SK-N-SH (cell line): ENCODE measurements at regions not wholly inside any gene's neighbourhood (a gene's known extent, or its start where the extent isn't known, plus 50 kb on each side); places are given as distances from the start of the nearest gene placed in this dataset.

ENCODE experiments used
- CTCF ChIA-PET: fragments of 300-600, 350-600 bp; formaldehyde crosslinking; extraction: SDS; loops from one replicate; lab custom pipeline; 2021; lab: Yijun Ruan, JAX
- POLR2A ChIA-PET: fragments of 350-600 bp; sonication (Branson Sonifier 250); formaldehyde crosslinking; extraction: SDS; loops from one replicate; lab custom pipeline; 2020; ENCODE audit warnings: antibody characterized with exemption, inconsistent platforms; lab: Yijun Ruan, JAX
- DNase-seq: peaks from one replicate; pipeline ENCODE4 v3.0.0; 2012
- H2AFZ ChIP-seq: fragments of 200-600 bp; sonication (generic); 2 replicates; pipeline ENCODE4 v1.8.1; 2016; ENCODE audit warnings: antibody characterized with exemption, mild to moderate bottlenecking, low read depth
- H3F3A ChIP-seq: fragments of 200-600 bp; sonication (generic); replicated peaks from 2 replicates; pipeline ENCODE3; 2016; ENCODE audit warnings: antibody characterized with exemption, mild to moderate bottlenecking; ENCODE audit not compliant: insufficient read depth
- H3K27ac ChIP-seq, 2 experiments: fragments of 200-500 bp in 1 of 2; fragments of 200-600 bp in 1 of 2; sonication (Bioruptor generic) in 1 of 2; sonication (generic), shearing (Covaris generic) in 1 of 2; 2 replicates each; pipeline versions ENCODE4 v1.5.1 to v1.6.1; 2014 to 2016; ENCODE audit warnings: low read depth in 2 of 2, inconsistent platforms in 1 of 2, low read length in 1 of 2, mild to moderate bottlenecking in 1 of 2, mixed read lengths in 1 of 2
- H3K27me3 ChIP-seq: fragments of 200-600 bp; sonication (generic), shearing (Covaris generic); 2 replicates; pipeline ENCODE4 v1.6.1; 2016; ENCODE audit warnings: mixed run types; ENCODE audit not compliant: insufficient read depth
- H3K36me3 ChIP-seq, 2 experiments: fragments of 200-500 bp in 1 of 2; fragments of 200-600 bp in 1 of 2; sonication (Bioruptor generic) in 1 of 2; sonication (generic) in 1 of 2; replicated peaks in 1 of 2; 2 replicates each; pipeline versions ENCODE3 to v1.5.1; 2014 to 2016; ENCODE audit warnings: low read length in 1 of 2, mild to moderate bottlenecking in 1 of 2; ENCODE audit not compliant: insufficient read depth in 2 of 2, control insufficient read depth in 1 of 2
- H3K4me1 ChIP-seq, 2 experiments: fragments of 200-500 bp in 1 of 2; fragments of 200-600 bp in 1 of 2; sonication (Bioruptor generic) in 1 of 2; sonication (generic), shearing (Covaris generic) in 1 of 2; 2 replicates each; pipeline versions ENCODE4 v1.5.1 to v1.6.1; 2014 to 2016; ENCODE audit warnings: low read depth in 1 of 2, low read length in 1 of 2, mixed run types in 1 of 2; ENCODE audit not compliant: insufficient read depth in 2 of 2, control insufficient read depth in 1 of 2
- H3K4me2 ChIP-seq: fragments of 200-600 bp; sonication (generic), shearing (Covaris generic); 2 replicates; pipeline ENCODE4 v1.6.1; 2017; ENCODE audit warnings: mixed run types
- H3K4me3 ChIP-seq, 2 experiments: fragments of 200-500 bp in 1 of 2; fragments of 200-600 bp in 1 of 2; sonication (Bioruptor generic) in 1 of 2; sonication (generic), shearing (Covaris generic) in 1 of 2; 2 replicates each; pipeline versions ENCODE4 v1.5.1 to v1.8.1; 2014 to 2016; ENCODE audit warnings: low read depth in 2 of 2, inconsistent platforms in 1 of 2, low read length in 1 of 2, mild to moderate bottlenecking in 1 of 2, mixed read lengths in 1 of 2, moderate library complexity in 1 of 2
- H3K79me2 ChIP-seq: fragments of 200-600 bp; sonication (generic); 2 replicates; pipeline ENCODE4 v1.8.1; 2017; ENCODE audit warnings: mild to moderate bottlenecking; ENCODE audit not compliant: insufficient read depth
- H3K9ac ChIP-seq: fragments of 200-600 bp; sonication (generic); 2 replicates; pipeline ENCODE4 v1.6.1; 2017; ENCODE audit warnings: mixed run types
- H3K9me2 ChIP-seq: fragments of 200-600 bp; sonication (generic); 2 replicates; pipeline ENCODE4 v1.6.1; 2017; ENCODE audit warnings: mixed run types
- H3K9me3 ChIP-seq: fragments of 200-600 bp; sonication (generic); 2 replicates; pipeline ENCODE4 v1.6.1; 2017; ENCODE audit warnings: mixed run types, mild to moderate bottlenecking, moderate library complexity
- H4K20me1 ChIP-seq: fragments of 200-600 bp; sonication (generic); 2 replicates; pipeline ENCODE4 v1.6.1; 2017; ENCODE audit warnings: mild to moderate bottlenecking, mixed run types; ENCODE audit not compliant: insufficient read depth
- EP300 ChIP-seq, 2 experiments: IDR thresholded peaks; 2 replicates each; pipeline versions ENCODE4 v1.4.0 to v1.6.1; 2012; ENCODE audit warnings: borderline replicate concordance in 1 of 2, low read depth in 1 of 2, low read length in 1 of 2
- EZH2phosphoT487 ChIP-seq: fragments of 200-600 bp; sonication (generic); IDR thresholded peaks from 2 replicates; pipeline ENCODE4 v1.6.1; 2017; ENCODE audit warnings: low read depth, mixed run types, mild to moderate bottlenecking, antibody characterized with exemption, moderate library complexity, borderline replicate concordance
- FOSL2 ChIP-seq: IDR thresholded peaks from 2 replicates; pipeline ENCODE4 v1.4.0; 2012; ENCODE audit warnings: low read depth, mild to moderate bottlenecking, moderate library complexity, borderline replicate concordance
- FOXJ3 ChIP-seq: sonication (generic); formaldehyde crosslinking; IDR thresholded peaks from 2 replicates; pipeline ENCODE4 v1.5.1; 2020; ENCODE audit warnings: mild to moderate bottlenecking, missing genetic modification reagents
- GATA2 ChIP-seq: sonication (generic); formaldehyde crosslinking; IDR thresholded peaks from 2 replicates; pipeline ENCODE4 v1.5.0; 2020; ENCODE audit warnings: mild to moderate bottlenecking, missing genetic modification reagents
- MEF2A ChIP-seq: IDR thresholded peaks from 2 replicates; pipeline ENCODE4 v1.4.0; 2012; ENCODE audit warnings: low read depth, borderline replicate concordance
- MXI1 ChIP-seq: IDR thresholded peaks from 2 replicates; pipeline ENCODE4 v1.6.1; 2012; ENCODE audit warnings: mild to moderate bottlenecking, low read depth, low read length, improper control_type of control experiment
- NFIC ChIP-seq: IDR thresholded peaks from 2 replicates; pipeline ENCODE4 v1.4.0; 2012; ENCODE audit warnings: borderline replicate concordance
- NRF1 ChIP-seq: IDR thresholded peaks from 2 replicates; pipeline ENCODE4 v1.6.1; 2012; ENCODE audit warnings: low read depth, mild to moderate bottlenecking, low read length
- POLR2AphosphoS5 ChIP-seq: IDR thresholded peaks from 2 replicates; pipeline ENCODE4 v1.6.1; 2012; ENCODE audit warnings: low read depth, low read length
- RAD21 ChIP-seq: IDR thresholded peaks from 2 replicates; pipeline ENCODE4 v1.6.1; 2012; ENCODE audit warnings: mild to moderate bottlenecking, low read length
- SIN3A ChIP-seq: IDR thresholded peaks from 2 replicates; pipeline ENCODE4 v1.6.1; 2012; ENCODE audit warnings: low read depth, mild to moderate bottlenecking, low read length, moderate library complexity, borderline replicate concordance
- SMC3 ChIP-seq: IDR thresholded peaks from 2 replicates; pipeline ENCODE4 v1.6.1; 2012; ENCODE audit warnings: low read depth, low read length, improper control_type of control experiment
- TAF1 ChIP-seq: IDR thresholded peaks from 2 replicates; pipeline ENCODE4 v1.6.1; 2012; ENCODE audit warnings: low read depth, mild to moderate bottlenecking, low read length, moderate library complexity, borderline replicate concordance
- TEAD4 ChIP-seq: IDR thresholded peaks from 2 replicates; pipeline ENCODE4 v1.4.0; 2012; ENCODE audit warnings: mild to moderate bottlenecking, borderline replicate concordance; ENCODE audit not compliant: insufficient read depth
- YY1 ChIP-seq: IDR thresholded peaks from 2 replicates; pipeline ENCODE4 v1.4.0; 2012; ENCODE audit warnings: low read depth, mild to moderate bottlenecking
- WGBS: methylation state at CpG from one replicate; pipeline ENCODE4 v1.1.6; 2017; ENCODE audit warnings: low lambda C conversion rate; 5-methylcytosine and 5-hydroxymethylcytosine counted together
- TF ChIP-seq, protein P1 (sequence below): fragments of 150-350 bp; IDR thresholded peaks from 2 replicates; pipeline ENCODE4 v1.6.1; 2016; ENCODE audit warnings: mild to moderate bottlenecking, low read depth, low read length
- TF ChIP-seq, protein P2 (sequence below): IDR thresholded peaks from 2 replicates; pipeline ENCODE4 v1.4.0; 2012; ENCODE audit warnings: low read depth, borderline replicate concordance
- TF ChIP-seq, protein P3 (sequence below): fragments of 200-600 bp; sonication (generic); IDR thresholded peaks from 2 replicates; pipeline ENCODE4 v1.6.1; 2017; ENCODE audit warnings: antibody characterized with exemption, mild to moderate bottlenecking, moderate library complexity

DNA sequence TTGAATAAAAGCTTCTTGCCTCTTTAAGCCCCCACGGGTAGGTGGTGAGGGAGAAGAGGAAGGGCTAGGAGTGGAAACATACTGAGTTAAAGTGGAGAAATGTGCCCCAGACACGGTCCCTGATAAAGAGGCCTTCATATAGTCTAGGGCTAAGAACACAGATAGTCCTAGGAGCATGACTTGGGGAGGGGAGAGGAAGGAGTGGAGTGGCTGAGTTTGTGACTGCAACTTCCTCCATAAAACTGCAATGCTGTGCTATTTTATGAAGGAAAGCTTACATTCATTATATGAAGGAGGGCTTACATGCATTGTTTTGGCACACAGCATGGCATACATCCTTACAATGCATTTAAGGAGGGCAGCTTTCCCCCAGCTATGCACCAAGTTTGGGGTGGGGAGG, 1129.4 kb upstream of the LRRTM3 start:
- no peak for TF ChIP-seq EP300 (IDR thresholded peaks at IDR 0.05; ENCODE audit: borderline replicate concordance in 1 of 2, low read depth in 1 of 2, low read length in 1 of 2)
- TF ChIP-seq, protein P1, sequence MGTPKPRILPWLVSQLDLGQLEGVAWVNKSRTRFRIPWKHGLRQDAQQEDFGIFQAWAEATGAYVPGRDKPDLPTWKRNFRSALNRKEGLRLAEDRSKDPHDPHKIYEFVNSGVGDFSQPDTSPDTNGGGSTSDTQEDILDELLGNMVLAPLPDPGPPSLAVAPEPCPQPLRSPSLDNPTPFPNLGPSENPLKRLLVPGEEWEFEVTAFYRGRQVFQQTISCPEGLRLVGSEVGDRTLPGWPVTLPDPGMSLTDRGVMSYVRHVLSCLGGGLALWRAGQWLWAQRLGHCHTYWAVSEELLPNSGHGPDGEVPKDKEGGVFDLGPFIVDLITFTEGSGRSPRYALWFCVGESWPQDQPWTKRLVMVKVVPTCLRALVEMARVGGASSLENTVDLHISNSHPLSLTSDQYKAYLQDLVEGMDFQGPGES: no peak
- TF ChIP-seq RAD21: no peak
- no peak for TF ChIP-seq NRF1
- no peak for TF ChIP-seq MXI1
- TF ChIP-seq YY1: no peak
- no peak for TF ChIP-seq TAF1
- TF ChIP-seq FOSL2: no peak
- no peak for TF ChIP-seq SMC3
- TF ChIP-seq NFIC: no peak
- TF ChIP-seq MEF2A: no peak
- TF ChIP-seq POLR2AphosphoS5: no peak
- TF ChIP-seq SIN3A: no peak
- no peak for TF ChIP-seq GATA2 (CRISPR knock-in tag)
- TF ChIP-seq FOXJ3 (CRISPR knock-in tag): no peak
- no peak for TF ChIP-seq TEAD4
- TF ChIP-seq EZH2phosphoT487: no peak
- TF ChIP-seq, protein P2, sequence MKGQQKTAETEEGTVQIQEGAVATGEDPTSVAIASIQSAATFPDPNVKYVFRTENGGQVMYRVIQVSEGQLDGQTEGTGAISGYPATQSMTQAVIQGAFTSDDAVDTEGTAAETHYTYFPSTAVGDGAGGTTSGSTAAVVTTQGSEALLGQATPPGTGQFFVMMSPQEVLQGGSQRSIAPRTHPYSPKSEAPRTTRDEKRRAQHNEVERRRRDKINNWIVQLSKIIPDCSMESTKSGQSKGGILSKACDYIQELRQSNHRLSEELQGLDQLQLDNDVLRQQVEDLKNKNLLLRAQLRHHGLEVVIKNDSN: no peak
- TF ChIP-seq, protein P3, sequence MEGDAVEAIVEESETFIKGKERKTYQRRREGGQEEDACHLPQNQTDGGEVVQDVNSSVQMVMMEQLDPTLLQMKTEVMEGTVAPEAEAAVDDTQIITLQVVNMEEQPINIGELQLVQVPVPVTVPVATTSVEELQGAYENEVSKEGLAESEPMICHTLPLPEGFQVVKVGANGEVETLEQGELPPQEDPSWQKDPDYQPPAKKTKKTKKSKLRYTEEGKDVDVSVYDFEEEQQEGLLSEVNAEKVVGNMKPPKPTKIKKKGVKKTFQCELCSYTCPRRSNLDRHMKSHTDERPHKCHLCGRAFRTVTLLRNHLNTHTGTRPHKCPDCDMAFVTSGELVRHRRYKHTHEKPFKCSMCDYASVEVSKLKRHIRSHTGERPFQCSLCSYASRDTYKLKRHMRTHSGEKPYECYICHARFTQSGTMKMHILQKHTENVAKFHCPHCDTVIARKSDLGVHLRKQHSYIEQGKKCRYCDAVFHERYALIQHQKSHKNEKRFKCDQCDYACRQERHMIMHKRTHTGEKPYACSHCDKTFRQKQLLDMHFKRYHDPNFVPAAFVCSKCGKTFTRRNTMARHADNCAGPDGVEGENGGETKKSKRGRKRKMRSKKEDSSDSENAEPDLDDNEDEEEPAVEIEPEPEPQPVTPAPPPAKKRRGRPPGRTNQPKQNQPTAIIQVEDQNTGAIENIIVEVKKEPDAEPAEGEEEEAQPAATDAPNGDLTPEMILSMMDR: no peak
- TF ChIP-seq, all 33 proteins: peak for 0
- Histone ChIP-seq H3K9ac (no peak overlapping the region), H3F3A (no peaks in the 10 kb centered on the region), H3K4me2 (no peak overlapping the region), H3K4me1 (no peaks in the 10 kb centered on the region), H3K9me2 (no peaks in the 10 kb centered on the region), H2AFZ (no peak overlapping the region), H3K27ac (no peak overlapping the region), H4K20me1 (no peaks in the 10 kb centered on the region), H3K79me2 (no peaks in the 10 kb centered on the region), H3K4me3 (no peak overlapping the region), H3K9me3 (no peaks in the 10 kb centered on the region), H3K27me3 (no peaks in the 10 kb centered on the region), H3K36me3 (no peaks in the 10 kb centered on the region)
- DNase-seq: no peak
- ChIA-PET CTCF (no interaction called here), POLR2A (no interaction called here)
- WGBS: 47% methylated on average over 2 of the region's 2 CpGs
